NCI-H1092 (cell line): ENCODE measurements at regions not wholly inside any gene's neighbourhood (a gene's known extent, or its start where the extent isn't known, plus 50 kb on each side); places are given as distances from the start of the nearest gene placed in this dataset.
"Not testable (repeated sequence)": the region's sequence is repeated elsewhere in the genome, so short reads cannot be mapped to it uniquely, and the experiment has no call there.

Experiments used
- DNase-seq: peaks from one replicate; lab custom pipeline; 2025; lab: John Stamatoyannopoulos, UW

DNA sequence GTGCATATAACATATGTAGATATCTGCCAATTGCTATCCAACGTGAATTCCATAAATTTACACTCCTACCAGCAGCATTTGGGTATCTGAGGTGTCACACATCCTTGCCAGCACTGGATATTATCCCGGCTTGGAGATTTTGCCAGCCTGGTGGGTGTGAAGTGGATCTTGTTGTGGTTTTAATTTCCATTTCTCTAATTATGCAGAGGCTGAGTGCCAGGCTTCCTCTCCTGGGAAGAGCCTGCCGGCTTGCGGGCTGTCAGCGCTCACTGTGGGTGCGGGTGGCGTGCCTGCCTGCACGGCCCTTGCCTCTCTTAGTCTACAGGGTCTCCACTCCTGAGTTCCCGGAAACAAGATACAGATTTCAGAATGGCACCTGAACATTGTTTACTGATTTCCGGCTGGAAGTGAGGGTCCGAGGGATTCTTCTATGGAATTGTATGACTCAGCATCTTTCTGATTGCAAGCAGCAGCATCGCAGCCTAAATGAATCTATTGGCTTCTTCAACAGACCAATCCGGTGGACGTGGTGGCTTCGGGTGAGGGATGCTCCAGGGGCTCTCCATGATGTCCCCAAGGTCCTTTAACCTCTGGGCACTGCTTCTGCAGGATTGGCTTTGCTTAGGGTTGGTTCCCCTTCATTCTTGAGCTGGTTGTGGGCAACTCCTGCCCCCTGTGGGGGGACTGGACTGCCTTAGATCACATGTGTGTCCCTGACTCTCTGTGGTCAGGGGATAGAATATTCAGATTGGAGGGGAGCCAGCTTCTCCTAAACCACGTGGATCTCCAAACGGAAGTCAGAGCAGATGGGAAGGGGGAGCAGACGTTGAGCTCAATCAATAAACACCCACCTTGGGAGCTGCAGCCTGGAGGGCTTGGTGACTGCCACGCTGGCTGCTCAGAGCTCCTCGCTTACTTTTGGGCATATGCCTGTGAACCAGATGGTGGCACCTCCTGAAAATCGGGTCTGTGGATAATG lies 58.0 kb upstream of the LRPAP1 start:
- peak; percentile 79 for DNase-seq

- DNase-seq: not testable (repeated sequence)
These were observed 57.2 kb upstream of the LRPAP1 start for GRCh38 chr4:3589379-3589778.

DNA sequence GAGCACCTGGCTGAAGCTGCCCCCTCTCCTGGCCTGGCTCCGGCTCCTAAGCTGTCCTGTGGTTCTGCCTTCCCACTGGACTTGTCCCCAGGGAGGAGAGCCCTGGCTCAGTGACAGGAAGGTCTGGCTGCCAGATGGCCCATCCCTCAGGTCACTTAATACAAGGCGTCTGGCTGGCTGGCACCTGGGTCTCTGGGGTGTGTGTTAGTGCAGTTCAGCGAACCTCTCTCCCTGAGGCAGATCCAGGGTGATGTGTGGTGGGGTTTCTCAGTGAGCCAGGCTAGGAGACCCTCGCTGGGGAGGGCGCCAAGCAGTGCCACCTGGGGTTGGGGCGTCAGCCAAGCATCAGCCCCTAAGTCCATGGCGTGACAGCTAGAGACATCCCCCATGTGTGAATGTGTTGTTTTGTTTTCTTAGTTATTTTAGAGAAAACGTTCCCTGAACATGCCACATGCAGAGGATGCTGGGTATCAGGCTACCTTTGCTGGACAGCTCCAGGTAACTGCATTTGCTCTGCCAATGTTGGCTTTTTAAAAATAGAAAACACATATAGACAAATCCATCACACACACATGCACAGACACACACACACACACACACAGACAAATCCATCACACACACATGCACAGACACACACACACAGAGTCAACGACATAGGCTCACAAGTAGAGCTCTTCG lies 56.4 kb upstream of the LRPAP1 start:
- peak; percentile 77 for DNase-seq

GRCh38 chr4:3586596-3586995 lies 54.4 kb upstream of the LRPAP1 start:
- not testable (repeated sequence) for DNase-seq

GRCh38 chr4:3585567-3585966 lies 53.3 kb upstream of the LRPAP1 start:
- peak; percentile 40 for DNase-seq

DNA sequence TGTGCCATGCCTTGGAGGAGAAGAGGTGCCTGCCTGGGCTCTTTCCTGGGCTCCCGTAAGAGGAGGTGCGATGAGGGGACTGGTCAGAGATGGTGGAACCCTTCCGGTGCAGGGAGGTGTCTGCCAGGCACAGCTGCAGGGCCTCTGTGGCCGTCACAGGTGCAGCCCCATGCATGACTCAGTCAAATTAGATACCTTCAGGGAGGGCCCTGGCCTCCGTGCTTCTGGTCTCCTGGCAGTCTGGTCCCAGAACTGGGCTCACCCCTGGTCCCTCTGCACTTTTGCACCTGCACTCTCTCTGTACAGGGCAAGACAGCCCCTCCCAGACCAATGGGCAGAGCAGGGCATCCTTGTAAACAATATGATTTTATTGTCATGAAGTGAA lies 49.9 kb upstream of the LRPAP1 start:
- no peak for DNase-seq
